Natural killer cell treated with Interleukin-12 subunit alpha and Interleukin-12 subunit beta and Interleukin-15 and Interleukin-18, amount 100 ng/mL, for 72 hours (primary cell): ENCODE measurements at regions not wholly inside any gene's neighbourhood (a gene's known extent, or its start where the extent isn't known, plus 50 kb on each side); places are given as distances from the start of the nearest gene placed in this dataset.

Source experiments
- ATAC-seq, 2 donors: fragments of 150-1000 bp; cut with Tn5 transposase in 1 of 2; sonication (Bioruptor Pico), chemical (Tn5 transposase) in 1 of 2; 2 replicates each; pipeline ENCODE4 v1.10.0; 2021
- DNase-seq: peaks from one replicate; pipeline ENCODE4 v3.0.0; 2022; ENCODE audit warnings: low spot score
- H3K27ac Mint-ChIP-seq, 2 donors: 1 replicate in 1 of 2; 2 replicates in 1 of 2; pipeline ENCODE4 v1.8.0; 2022; ENCODE audit warnings: mixed read lengths in 2 of 2, mild to moderate bottlenecking in 1 of 2, moderate library complexity in 1 of 2
- H3K27me3 Mint-ChIP-seq, 2 donors: 1 replicate in 1 of 2; 2 replicates in 1 of 2; pipeline ENCODE4 v1.8.0; 2022; ENCODE audit warnings: mixed read lengths in 2 of 2
- H3K36me3 Mint-ChIP-seq: one replicate; pipeline ENCODE4 v1.8.0; 2022; ENCODE audit warnings: mixed read lengths
- H3K4me1 Mint-ChIP-seq, 2 donors: 1 replicate in 1 of 2; 2 replicates in 1 of 2; pipeline ENCODE4 v1.8.0; 2022; ENCODE audit warnings: low read depth in 2 of 2, mixed read lengths in 2 of 2, mild to moderate bottlenecking in 1 of 2
- H3K4me3 Mint-ChIP-seq: one replicate; pipeline ENCODE4 v1.8.0; 2022; ENCODE audit warnings: mixed read lengths
- H3K9me3 Mint-ChIP-seq: 2 replicates; pipeline ENCODE4 v1.8.0; 2022; ENCODE audit warnings: mixed read lengths

- Mint-ChIP-seq H3K9me3 (no peaks in the 10 kb centered on the region), H3K4me1 (peaks cover 0 to 8% of the 10 kb centered on the region in 2 donors), H3K36me3 (no peaks in the 10 kb centered on the region), H3K27me3 (no peaks in the 10 kb centered on the region), H3K4me3 (no peak overlapping the region), H3K27ac (no peak overlapping the region)
- ATAC-seq = no peak
- DNase-seq = no peak
Observed at GRCh38 chr9:110072597-110073355, 135.2 kb downstream of the C9orf152 start.

GRCh38 chr9:110073356-110073905 is 134.5 kb downstream of the C9orf152 start:
- ATAC-seq (no peak), DNase-seq (no peak)
- Mint-ChIP-seq H3K36me3 (no peaks in the 10 kb centered on the region), H3K4me3 (no peak overlapping the region), H3K4me1 (peaks cover 0 to 8% of the 10 kb centered on the region in 2 donors), H3K27ac (no peak overlapping the region), H3K27me3 (no peaks in the 10 kb centered on the region), H3K9me3 (no peaks in the 10 kb centered on the region)

DNA sequence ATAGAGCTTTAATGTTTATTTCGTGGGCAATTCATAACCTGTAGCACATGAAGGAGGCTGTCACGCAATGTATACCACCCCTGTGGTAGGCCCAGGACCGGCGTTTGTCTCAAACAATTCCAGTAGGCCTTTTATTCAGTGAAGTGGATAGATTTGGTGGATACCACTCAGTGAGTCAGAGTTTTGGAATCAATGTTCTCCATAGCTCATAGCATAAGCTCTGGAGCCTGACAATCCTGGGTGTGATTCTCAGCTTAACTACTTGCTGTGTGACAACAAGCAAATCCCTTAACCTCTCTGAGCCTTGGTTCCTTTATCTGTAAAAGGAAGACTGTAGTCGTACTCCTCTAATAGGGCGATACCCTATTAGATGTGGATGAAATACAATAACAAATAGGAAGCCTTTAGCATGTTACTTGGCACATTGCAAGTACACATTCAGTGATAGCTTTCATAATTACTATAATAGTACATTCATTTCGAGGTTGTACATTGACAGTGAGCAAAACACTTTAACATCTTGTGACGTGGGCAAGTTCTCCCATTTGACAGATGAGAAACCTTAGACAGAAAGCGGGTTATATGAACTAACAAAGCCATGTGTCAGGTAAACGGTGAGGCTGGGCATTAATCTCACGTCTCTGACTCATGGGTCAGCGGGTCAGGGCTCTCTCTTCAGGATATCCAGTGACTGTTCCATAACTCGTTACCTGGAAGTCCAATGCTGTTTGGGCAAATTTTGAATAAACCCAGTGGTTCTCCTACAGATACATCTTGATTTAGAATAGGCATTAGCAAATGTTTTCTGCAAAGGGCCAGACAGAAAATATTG is 130.8 kb downstream of the C9orf152 start:
- peak in 1 of 2 donors; percentile 62 for ATAC-seq
- Mint-ChIP-seq H3K27me3 (no peaks in the 10 kb centered on the region), H3K27ac (no peak overlapping the region), H3K9me3 (no peaks in the 10 kb centered on the region), H3K4me3 (no peak overlapping the region), H3K4me1 (peaks cover 0 to 5% of the 10 kb centered on the region in 2 donors), H3K36me3 (no peaks in the 10 kb centered on the region)
- DNase-seq = no peak

- Mint-ChIP-seq H3K27me3 (no peaks in the 10 kb centered on the region), H3K36me3 (no peaks in the 10 kb centered on the region), H3K27ac (no peak overlapping the region), H3K4me1 (peaks cover 0 to 5% of the 10 kb centered on the region in 2 donors), H3K9me3 (no peaks in the 10 kb centered on the region), H3K4me3 (no peak overlapping the region)
- ATAC-seq (no peak), DNase-seq (no peak)
Observed at GRCh38 chr9:110077925-110078324, 130.0 kb downstream of the C9orf152 start.

DNA sequence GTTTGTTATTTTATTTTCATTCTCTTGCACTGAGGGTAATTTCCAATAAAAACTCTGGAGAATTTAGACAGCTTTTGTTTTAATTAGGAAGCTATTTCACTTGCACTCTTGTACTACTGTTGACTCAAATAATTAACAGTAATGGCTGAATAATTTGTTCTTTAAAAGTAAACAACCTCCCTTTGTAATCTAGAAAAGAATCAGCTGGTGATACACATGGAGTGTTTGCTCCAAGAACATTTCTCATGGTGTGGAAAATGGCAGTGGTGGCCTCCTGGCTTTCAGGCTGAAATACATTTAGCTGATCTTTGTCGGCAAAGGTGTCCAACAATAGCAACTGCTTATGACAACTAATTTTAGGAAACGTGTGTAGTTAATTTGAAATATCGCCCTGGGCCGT is 129.4 kb downstream of the C9orf152 start:
- DNase-seq (no peak), ATAC-seq (no peak)
- no peaks in the 10 kb centered on the region for H3K36me3 Mint-ChIP-seq
- no peak overlapping the region for H3K27ac Mint-ChIP-seq
- H3K27me3 Mint-ChIP-seq = no peaks in the 10 kb centered on the region
- H3K9me3 Mint-ChIP-seq = no peaks in the 10 kb centered on the region
- peaks cover 0 to 5% of the 10 kb centered on the region in 2 donors for H3K4me1 Mint-ChIP-seq
- no peak overlapping the region for H3K4me3 Mint-ChIP-seq

DNA sequence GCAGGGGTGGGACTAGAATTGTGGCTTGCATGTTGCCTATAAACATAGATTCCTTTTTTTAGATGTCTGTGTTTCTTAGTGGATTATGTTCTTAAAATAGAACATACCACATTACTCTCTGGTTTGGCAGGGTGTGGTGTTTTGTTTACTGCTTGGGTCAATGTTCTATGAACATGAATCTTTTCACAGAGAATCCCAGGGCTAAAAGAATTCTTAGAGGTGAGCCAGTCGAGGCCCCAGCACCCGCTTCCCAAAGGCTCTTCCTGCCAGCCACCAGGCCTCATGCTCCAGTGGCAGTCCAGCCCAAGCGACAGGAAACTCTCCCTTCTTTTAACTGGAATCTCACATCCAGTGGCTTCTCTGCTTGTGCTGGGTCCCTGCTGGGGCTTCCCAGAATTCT is 126.6 kb downstream of the C9orf152 start:
- H3K9me3 Mint-ChIP-seq = no peaks in the 10 kb centered on the region
- H3K4me3 Mint-ChIP-seq = no peak overlapping the region
- DNase-seq (no peak), ATAC-seq (no peak)
- H3K4me1 Mint-ChIP-seq = peaks cover 0 to 5% of the 10 kb centered on the region in 2 donors
- no peaks in the 10 kb centered on the region for H3K36me3 Mint-ChIP-seq
- H3K27ac Mint-ChIP-seq = peak overlapping the region in 1 of 2 donors; percentile 8
- H3K27me3 Mint-ChIP-seq = no peaks in the 10 kb centered on the region

DNA sequence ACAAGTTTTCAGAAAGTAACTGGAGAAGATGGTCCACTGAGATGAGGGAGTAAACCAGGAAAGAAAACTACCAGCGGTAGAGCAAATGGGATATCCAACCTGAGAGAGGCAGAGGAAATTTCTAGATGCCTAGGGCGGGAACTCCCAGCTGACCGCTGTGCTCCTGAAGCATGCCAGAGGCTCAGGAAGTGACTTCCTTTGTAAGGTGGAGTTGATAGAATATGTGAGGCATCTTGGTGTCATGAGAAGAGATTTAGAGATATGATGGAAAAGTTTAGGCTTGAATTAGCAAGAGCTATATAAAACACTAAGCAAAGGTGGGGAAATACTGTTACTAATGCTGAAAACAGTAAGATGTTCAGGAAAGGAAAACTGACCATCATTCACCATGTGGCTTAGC is 124.1 kb downstream of the C9orf152 start:
- Mint-ChIP-seq H3K4me3 (no peak overlapping the region), H3K9me3 (no peaks in the 10 kb centered on the region), H3K4me1 (peaks cover 4 to 10% of the 10 kb centered on the region in 2 donors), H3K27ac (no peak overlapping the region), H3K27me3 (no peaks in the 10 kb centered on the region), H3K36me3 (no peaks in the 10 kb centered on the region)
- no peak for ATAC-seq
- DNase-seq = no peak

GRCh38 chr9:110086537-110086936 is 121.4 kb downstream of the C9orf152 start:
- H3K27ac Mint-ChIP-seq = no peak overlapping the region
- ATAC-seq (no peak), DNase-seq (no peak)
- H3K27me3 Mint-ChIP-seq = no peaks in the 10 kb centered on the region
- H3K36me3 Mint-ChIP-seq = no peaks in the 10 kb centered on the region
- H3K4me1 Mint-ChIP-seq = peaks cover 4 to 5% of the 10 kb centered on the region in 2 donors
- no peak overlapping the region for H3K4me3 Mint-ChIP-seq
- H3K9me3 Mint-ChIP-seq = no peaks in the 10 kb centered on the region

- no peaks in the 10 kb centered on the region for H3K9me3 Mint-ChIP-seq
- no peak overlapping the region for H3K27ac Mint-ChIP-seq
- ATAC-seq (no peak), DNase-seq (no peak)
- H3K36me3 Mint-ChIP-seq = no peaks in the 10 kb centered on the region
- H3K4me3 Mint-ChIP-seq = no peak overlapping the region
- no peaks in the 10 kb centered on the region for H3K27me3 Mint-ChIP-seq
- peaks cover 4 to 5% of the 10 kb centered on the region in 2 donors for H3K4me1 Mint-ChIP-seq
Observed at GRCh38 chr9:110087605-110088004, 120.4 kb downstream of the C9orf152 start.

DNA sequence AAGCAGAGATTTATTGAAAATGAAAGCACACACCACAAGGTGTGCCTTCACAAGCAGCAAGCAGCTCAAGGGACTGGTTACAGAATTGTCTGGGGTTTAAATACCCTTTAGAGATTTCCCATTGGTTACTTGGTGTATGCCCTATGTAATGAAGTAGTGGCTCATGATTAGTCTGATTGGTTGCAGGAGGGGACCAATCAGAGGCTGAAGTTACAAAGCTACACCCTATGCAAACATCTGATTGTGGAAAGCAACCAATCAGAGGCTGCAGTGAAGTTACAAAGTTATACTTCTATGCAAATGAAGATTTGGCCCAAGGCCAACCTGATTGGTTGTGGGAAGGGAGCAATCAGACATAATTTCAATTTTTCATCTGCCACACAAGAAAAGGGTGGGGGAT is 119.9 kb downstream of the C9orf152 start:
- no peak for DNase-seq
- no peaks in the 10 kb centered on the region for H3K9me3 Mint-ChIP-seq

GRCh38 chr9:110089681-110090370 is 118.1 kb downstream of the C9orf152 start:
- DNase-seq (no peak), ATAC-seq (no peak)
- Mint-ChIP-seq H3K27ac (no peak overlapping the region), H3K36me3 (no peaks in the 10 kb centered on the region), H3K4me1 (peaks cover 4 to 5% of the 10 kb centered on the region in 2 donors), H3K27me3 (no peaks in the 10 kb centered on the region), H3K4me3 (no peak overlapping the region), H3K9me3 (no peaks in the 10 kb centered on the region)

More for the DNA sequence above, 119.9 kb downstream of the C9orf152 start:
- Mint-ChIP-seq H3K4me1 (peaks cover 4 to 5% of the 10 kb centered on the region in 2 donors), H3K27me3 (no peaks in the 10 kb centered on the region), H3K27ac (no peak overlapping the region), H3K4me3 (no peak overlapping the region), H3K36me3 (no peaks in the 10 kb centered on the region)
- no peak for ATAC-seq

DNA sequence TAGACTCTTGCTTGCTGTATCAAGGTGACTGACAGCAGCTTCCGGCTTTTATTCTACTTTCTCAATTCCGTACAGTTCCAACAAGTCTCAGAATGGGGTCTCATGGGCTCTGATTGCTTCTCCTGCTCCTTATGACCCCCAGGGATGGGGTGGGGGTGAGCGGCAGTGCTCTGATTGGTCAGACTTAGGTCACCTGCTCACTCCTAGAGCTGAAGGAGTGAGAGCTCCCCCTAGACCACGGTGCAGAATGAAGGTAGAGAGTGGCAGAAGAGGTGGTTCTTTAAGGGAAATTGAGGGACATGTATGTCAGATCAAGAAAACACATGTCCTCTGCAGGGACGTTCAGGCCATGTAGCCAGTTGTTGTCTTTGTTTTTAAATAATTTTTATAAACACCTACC is 115.2 kb downstream of the C9orf152 start:
- Mint-ChIP-seq H3K27me3 (no peaks in the 10 kb centered on the region), H3K4me3 (no peak overlapping the region), H3K27ac (no peak overlapping the region), H3K36me3 (no peaks in the 10 kb centered on the region), H3K9me3 (no peaks in the 10 kb centered on the region), H3K4me1 (peaks cover under 1 to 1% of the 10 kb centered on the region in 2 donors)
- DNase-seq = no peak
- no peak for ATAC-seq

DNA sequence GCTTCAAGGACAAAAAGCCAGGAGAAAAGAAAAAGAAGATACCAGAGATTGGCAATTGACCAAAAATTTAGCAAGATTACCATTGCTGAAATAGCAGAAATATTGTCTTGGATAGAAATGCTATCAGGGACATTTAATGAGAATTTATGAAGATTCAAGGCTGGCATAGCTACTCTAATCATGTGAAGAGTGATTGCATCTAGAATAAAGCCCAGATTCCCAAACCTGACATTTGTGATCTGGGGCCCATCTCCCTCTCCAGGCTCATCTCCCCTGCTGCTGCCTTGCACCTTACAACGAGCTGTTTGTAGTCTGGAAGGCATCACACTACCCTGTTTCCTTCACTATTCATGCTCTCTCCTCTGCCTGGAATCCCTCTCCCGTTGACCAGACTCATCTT is 114.5 kb downstream of the C9orf152 start:
- DNase-seq = no peak

More for the DNA sequence above, 114.5 kb downstream of the C9orf152 start:
- Mint-ChIP-seq H3K36me3 (no peaks in the 10 kb centered on the region), H3K4me3 (no peak overlapping the region), H3K27me3 (no peaks in the 10 kb centered on the region), H3K4me1 (no peaks in the 10 kb centered on the region), H3K27ac (no peak overlapping the region), H3K9me3 (no peaks in the 10 kb centered on the region)
- ATAC-seq = no peak
